K562 (cell line): ENCODE measurements at regions not wholly inside any gene's neighbourhood (a gene's known extent, or its start where the extent isn't known, plus 50 kb on each side); places are given as distances from the start of the nearest gene placed in this dataset.

Source experiments
- ATAC-seq: fragments of 200-7000 bp; cut with Tn5 transposase; 3 replicates; pipeline ENCODE4 v1.9.1; 2020; ENCODE audit warnings: moderate library complexity
- BruUV-seq: library from RNA; stranded (reverse); fragments of 400-500 nt; replicated peaks from 2 replicates; lab custom pipeline; 2021; lab: Mats Ljungman, UMichigan
- CTCF ChIA-PET: fragments of 300-600 bp; formaldehyde crosslinking; extraction: SDS; loops from one replicate; lab custom pipeline; 2021; ENCODE audit warnings: low intra/inter-chr PET ratio; lab: Yijun Ruan, JAX
- POLR2A ChIA-PET: fragments of 300-600, 350-650 bp; sonication (Branson Sonifier 250); formaldehyde crosslinking; extraction: SDS; loops from one replicate; lab custom pipeline; 2021; ENCODE audit warnings: antibody characterized with exemption, inconsistent platforms; lab: Yijun Ruan, JAX
- DNase-seq, 4 experiments: peaks; one replicate each; pipeline versions ENCODE4 v3.0.0 to v3.0.0-alpha.2; 2011 to 2018; ENCODE audit warnings: low spot score in 3 of 4, mixed read lengths in 3 of 4; ENCODE audit errors: extremely low read depth in 1 of 4
- FAIRE-seq: peaks from 2 replicates; lab custom pipeline; 2011; peaks lifted over from hg19 to GRCh38; lab: Jason Lieb, UNC
- H2AFZ ChIP-seq: 2 replicates; pipeline ENCODE4 v1.6.0; 2011; ENCODE audit warnings: low read depth, low read length, control low read depth, inconsistent platforms
- H3K27ac ChIP-seq: fragments of 200-600 bp; 3 replicates; pipeline ENCODE4 v1.8.0; 2011; ENCODE audit warnings: low read depth, mild to moderate bottlenecking, control low read depth, inconsistent platforms, low read length, moderate library complexity, mixed read lengths; ENCODE audit errors: extremely low read depth
- H3K27me3 ChIP-seq, 2 experiments: fragments of 300-600 bp in 1 of 2; 2 replicates in 1 of 2; 3 replicates in 1 of 2; pipeline versions ENCODE4 v1.6.0 to v1.8.0; 2011; ENCODE audit warnings: inconsistent platforms in 2 of 2, low read length in 2 of 2, mild to moderate bottlenecking in 1 of 2, mixed read lengths in 1 of 2, moderate library complexity in 1 of 2; ENCODE audit not compliant: control insufficient read depth in 2 of 2, insufficient read depth in 2 of 2
- H3K36me3 ChIP-seq: fragments of 300-600 bp; 3 replicates; pipeline ENCODE4 v1.8.0; 2011; ENCODE audit warnings: mild to moderate bottlenecking, low read length, inconsistent platforms; ENCODE audit not compliant: control insufficient read depth, insufficient read depth
- H3K4me1 ChIP-seq, 2 experiments: fragments of 200-600 bp in 1 of 2; replicated peaks in 1 of 2; 2 replicates in 1 of 2; 3 replicates in 1 of 2; pipeline versions ENCODE4 v1.5.1 to v1.8.0; 2011; ENCODE audit warnings: inconsistent platforms in 2 of 2, low read length in 2 of 2, mild to moderate bottlenecking in 1 of 2, mixed read lengths in 1 of 2, moderate library complexity in 1 of 2; ENCODE audit not compliant: control insufficient read depth in 2 of 2, insufficient read depth in 2 of 2
- H3K4me2 ChIP-seq: 2 replicates; pipeline ENCODE4 v1.6.1; 2011; ENCODE audit warnings: low read length, control low read depth, inconsistent platforms, mixed read lengths; ENCODE audit not compliant: insufficient read depth
- H3K4me3 ChIP-seq: fragments of 200-600 bp; sonication (generic), shearing (Covaris generic); 2 replicates; pipeline ENCODE4 v1.5.1; 2016; ENCODE audit warnings: control low read depth, inconsistent platforms
- H3K79me2 ChIP-seq: fragments of 200-600 bp; 3 replicates; pipeline ENCODE4 v1.8.0; 2011; ENCODE audit warnings: low read length, inconsistent platforms; ENCODE audit not compliant: control insufficient read depth, insufficient read depth
- H3K9ac ChIP-seq, 2 experiments: 2 replicates each; pipeline versions ENCODE4 v1.6.0 to v1.6.1; 2011; ENCODE audit warnings: low read depth in 2 of 2, low read length in 2 of 2, control low read depth in 1 of 2, inconsistent platforms in 1 of 2, mild to moderate bottlenecking in 1 of 2, mixed read lengths in 1 of 2; ENCODE audit not compliant: insufficient read depth in 1 of 2
- H3K9me1 ChIP-seq: one replicate; pipeline ENCODE4 v1.6.0; 2011; ENCODE audit warnings: inconsistent platforms, mild to moderate bottlenecking, low read length, moderate library complexity; ENCODE audit not compliant: control insufficient read depth, insufficient read depth
- H3K9me3 ChIP-seq: replicated peaks from 2 replicates; pipeline ENCODE4 v1.5.1; 2011; ENCODE audit warnings: low read depth, low read length, inconsistent platforms; ENCODE audit not compliant: control insufficient read depth, insufficient read depth
- H4K20me1 ChIP-seq: replicated peaks from 2 replicates; pipeline ENCODE4 v1.6.1; 2011; ENCODE audit warnings: low read length, inconsistent platforms, mixed read lengths; ENCODE audit not compliant: control insufficient read depth, insufficient read depth
- CBFB ChIP-seq: sonication (generic); formaldehyde crosslinking; IDR thresholded peaks from 2 replicates; pipeline ENCODE4 v1.4.0; 2020; ENCODE audit warnings: mild to moderate bottlenecking, missing genetic modification reagents
- CXXC5 ChIP-seq: fragments of 250-450 bp; sonication (Bioruptor Pico); IDR thresholded peaks from 2 replicates; pipeline ENCODE4 v1.8.0; 2022; ENCODE audit warnings: inconsistent platforms, mild to moderate bottlenecking, moderate library complexity
- EGR1 ChIP-seq: fragments of 450-650 bp; conservative IDR thresholded peaks from 2 replicates; pipeline ENCODE4 v1.6.1; 2017; ENCODE audit warnings: mild to moderate bottlenecking
- ETV6 ChIP-seq, 3 experiments: fragments of 150-350 bp in 1 of 3; sonication (generic) in 1 of 3; formaldehyde crosslinking in 1 of 3; IDR thresholded peaks; 2 replicates each; pipeline versions ENCODE4 v1.6.1 to v1.8.0; 2014 to 2022; ENCODE audit warnings: borderline replicate concordance in 2 of 3, low read depth in 2 of 3, antibody characterized with exemption in 1 of 3, low read length in 1 of 3, mild to moderate bottlenecking in 1 of 3, missing genetic modification reagents in 1 of 3
- JUND ChIP-seq, 2 experiments: IDR thresholded peaks; 2 replicates in 1 of 2; 3 replicates in 1 of 2; pipeline ENCODE4 v1.6.1; 2011; ENCODE audit warnings: borderline replicate concordance in 2 of 2, low read depth in 2 of 2, low read length in 2 of 2, improper control_type of control experiment in 1 of 2, missing biosample characterization in 1 of 2, missing genetic modification characterization in 1 of 2, missing genetic modification reagents in 1 of 2
- L3MBTL2 ChIP-seq: fragments of 450-650 bp; IDR thresholded peaks from 2 replicates; pipeline ENCODE4 v1.6.1; 2016; ENCODE audit warnings: mild to moderate bottlenecking, moderate library complexity
- MCM2 ChIP-seq: fragments of 450-650 bp; IDR thresholded peaks from 2 replicates; pipeline ENCODE4 v1.6.1; 2017; ENCODE audit warnings: low read depth, mild to moderate bottlenecking
- MED1 ChIP-seq: sonication (generic); formaldehyde crosslinking; IDR thresholded peaks from 2 replicates; pipeline ENCODE4 v1.8.1; 2023; ENCODE audit warnings: missing genetic modification reagents, borderline replicate concordance
- POLR2AphosphoS2 ChIP-seq: IDR thresholded peaks from 2 replicates; pipeline ENCODE4 v1.6.1; 2012; ENCODE audit warnings: low read length, improper control_type of control experiment
- RBFOX2 ChIP-seq: fragments of 200-400 bp; formaldehyde crosslinking; IDR thresholded peaks from 2 replicates; pipeline ENCODE4 v1.6.1; 2017; ENCODE audit warnings: low read depth, mild to moderate bottlenecking, low read length, moderate library complexity
- RUNX1 ChIP-seq: sonication (generic); IDR thresholded peaks from 2 replicates; pipeline ENCODE4 v1.6.1; 2016; ENCODE audit warnings: antibody characterized with exemption, low read depth
- SRSF9 ChIP-seq: fragments of 200-400 bp; formaldehyde crosslinking; IDR thresholded peaks from 2 replicates; pipeline ENCODE4 v1.6.1; 2017; ENCODE audit warnings: low read depth, low read length, borderline replicate concordance
- TCF15 ChIP-seq: fragments of 250-450 bp; sonication (Bioruptor Pico); IDR thresholded peaks from 2 replicates; pipeline ENCODE4 v1.8.0; 2022; ENCODE audit warnings: moderate library complexity, mild to moderate bottlenecking, inconsistent platforms
- TOE1 ChIP-seq, 2 experiments: fragments of 450-650 bp in 1 of 2; sonication (generic) in 1 of 2; formaldehyde crosslinking in 1 of 2; IDR thresholded peaks; 2 replicates each; pipeline versions ENCODE4 v1.7.1 to v1.8.0; 2016 to 2022; ENCODE audit warnings: borderline replicate concordance in 2 of 2, mild to moderate bottlenecking in 2 of 2, antibody characterized with exemption in 1 of 2, inconsistent platforms in 1 of 2, low read depth in 1 of 2, missing genetic modification reagents in 1 of 2, moderate library complexity in 1 of 2
- ZC3H8 ChIP-seq: fragments of 450-650 bp; IDR thresholded peaks from 2 replicates; pipeline ENCODE4 v1.6.1; 2017
- ZNF436 ChIP-seq: fragments of 250-450, 450-650 bp; sonication (Bioruptor Pico); formaldehyde crosslinking; IDR thresholded peaks from 2 replicates; pipeline ENCODE4 v1.7.0; 2020; ENCODE audit warnings: mild to moderate bottlenecking
- ZSCAN29 ChIP-seq: fragments of 450-650 bp; IDR thresholded peaks from 2 replicates; pipeline ENCODE4 v1.6.1; 2017
- WGBS: fragments of 100-300 bp; shearing (Covaris generic); methylation state at CpG from one replicate; pipeline ENCODE4 v1.1.6; 2016; ENCODE audit warnings: low coverage, mixed read lengths; ENCODE audit not compliant: insufficient coverage; ENCODE audit errors: missing lambda C conversion rate; 5-methylcytosine and 5-hydroxymethylcytosine counted together
- in situ Hi-C: fragments of 300-500 bp; cut with MboI; formaldehyde crosslinking; loops from 4 replicates; pipeline ENCODE4 v1.15.0; 2018; ENCODE audit warnings: inconsistent platforms, mixed read lengths
- intact Hi-C: fragments of 100-400 bp; cut with micrococcal nuclease; formaldehyde crosslinking; loops from 2 replicates; pipeline ENCODE4 v1.14.2; 2022

- Histone ChIP-seq H3K27ac (no peak overlapping the region), H4K20me1 (no peaks in the 10 kb centered on the region), H3K9ac (no peak overlapping the region), H3K79me2 (no peaks in the 10 kb centered on the region), H3K4me1 (no peaks in the 10 kb centered on the region; a peak in 1 of 5 replicates), H3K9me3 (no peaks in the 10 kb centered on the region), H3K36me3 (no peaks in the 10 kb centered on the region), H3K9me1 (no peaks in the 10 kb centered on the region), H3K27me3 (peaks cover 3 to 23% of the 10 kb centered on the region in 2 experiments; a peak in 3 of 5 replicates), H2AFZ (no peak overlapping the region), H3K4me2 (no peak overlapping the region), H3K4me3 (no peak overlapping the region)
- intact Hi-C loops = no loop called here
- FAIRE-seq (no peak), DNase-seq (no peak), ATAC-seq (no peak)
- no peak for TF ChIP-seq MCM2
- TF ChIP-seq RBFOX2 = no peak
- no peak for TF ChIP-seq POLR2AphosphoS2
- TF ChIP-seq TOE1 (IDR thresholded peaks at IDR 0.05; ENCODE audit: borderline replicate concordance) = no peak
- no peak for TF ChIP-seq TOE1 (CRISPR knock-in tag; IDR thresholded peaks at IDR 0.05; ENCODE audit: borderline replicate concordance, low read depth)
- in situ Hi-C loops = no loop called here
- no TSS peak for BruUV-seq
- POLR2A ChIA-PET = no interaction called here
- WGBS = 25% methylated on average over 15 of the region's 15 CpGs
- CTCF ChIA-PET = no interaction called here
Measured at GRCh38 chr10:3516923-3517255, 268.1 kb downstream of the KLF6 start.

GRCh38 chr10:3516234-3516922 lies 268.6 kb downstream of the KLF6 start:
- Histone ChIP-seq H3K36me3 (no peaks in the 10 kb centered on the region), H3K27me3 (peaks cover 3 to 23% of the 10 kb centered on the region in 2 experiments; a peak in 3 of 5 replicates), H3K9me3 (no peaks in the 10 kb centered on the region), H3K4me1 (no peaks in the 10 kb centered on the region; a peak in 1 of 5 replicates), H2AFZ (no peak overlapping the region), H3K9me1 (no peaks in the 10 kb centered on the region), H3K27ac (no peak overlapping the region), H3K9ac (no peak overlapping the region), H3K79me2 (no peaks in the 10 kb centered on the region), H4K20me1 (no peaks in the 10 kb centered on the region), H3K4me3 (no peak overlapping the region), H3K4me2 (no peak overlapping the region)
- no TSS peak for BruUV-seq
- WGBS = 10% methylated on average over 13 of the region's 14 CpGs
- ChIA-PET POLR2A (no interaction called here), CTCF (no interaction called here)
- intact Hi-C loops (no loop called here), in situ Hi-C loops (no loop called here)
- FAIRE-seq (no peak), DNase-seq (no peak), ATAC-seq (no peak)
- TF ChIP-seq CBFB (no peak), ZSCAN29 (no peak), RUNX1 (no peak), SRSF9 (no peak), CXXC5 (CRISPR knock-in tag) (no peak), MED1 (no peak), ETV6 (IDR thresholded peaks at IDR 0.05; ENCODE audit: borderline replicate concordance in 1 of 2, low read depth in 2 of 2, low read length in 1 of 2) (no peak), ETV6 (CRISPR knock-in tag; IDR thresholded peaks at IDR 0.05; ENCODE audit: borderline replicate concordance) (no peak), TCF15 (CRISPR knock-in tag) (no peak), ZC3H8 (no peak), EGR1 (no peak), JUND (IDR thresholded peaks at IDR 0.05; ENCODE audit: borderline replicate concordance, low read depth, low read length) (no peak), JUND (tag; IDR thresholded peaks at IDR 0.05; ENCODE audit: borderline replicate concordance, low read depth, low read length) (no peak), POLR2AphosphoS2 (no peak), ZNF436 (CRISPR knock-in tag) (no peak), L3MBTL2 (no peak)
